Fibroblast of lung (primary cell): ENCODE measurements at regions not wholly inside any gene's neighbourhood (a gene's known extent, or its start where the extent isn't known, plus 50 kb on each side); places are given as distances from the start of the nearest gene placed in this dataset.

Experiments used
- DNase-seq, 2 donors: peaks; one replicate each; pipeline versions ENCODE4 v3.0.0 to v3.0.0-alpha.2; 2010; ENCODE audit warnings: low read depth in 2 of 2
- H2AFZ ChIP-seq: 2 replicates; pipeline ENCODE4 v1.5.1; 2012; ENCODE audit warnings: low read length, control low read depth, inconsistent platforms
- H3K27ac ChIP-seq: 2 replicates; pipeline ENCODE4 v1.5.1; 2011; ENCODE audit warnings: low read length, control low read depth; ENCODE audit not compliant: insufficient read depth
- H3K27me3 ChIP-seq: 2 replicates; pipeline ENCODE4 v1.5.1; 2011; ENCODE audit warnings: mild to moderate bottlenecking, low read length; ENCODE audit not compliant: control insufficient read depth, insufficient read depth
- H3K36me3 ChIP-seq: 2 replicates; pipeline ENCODE4 v1.5.1; 2011; ENCODE audit warnings: low read length; ENCODE audit not compliant: control insufficient read depth, insufficient read depth
- H3K4me1 ChIP-seq: 2 replicates; pipeline ENCODE4 v1.5.1; 2011; ENCODE audit warnings: low read length; ENCODE audit not compliant: control insufficient read depth, insufficient read depth; ENCODE audit errors: extremely low read depth
- H3K4me2 ChIP-seq: 2 replicates; pipeline ENCODE4 v1.5.1; 2011; ENCODE audit warnings: low read length, control low read depth; ENCODE audit not compliant: insufficient read depth; ENCODE audit errors: extremely low read depth
- H3K4me3 ChIP-seq, 4 experiments: fragments of 200-600 bp in 1 of 4; sonication (generic) in 1 of 4; replicated peaks in 1 of 4; 2 replicates each; pipeline ENCODE4 v1.5.1; 2011 to 2016; ENCODE audit warnings: low read length in 4 of 4, low read depth in 3 of 4, mild to moderate bottlenecking in 3 of 4, control low read depth in 2 of 4, inconsistent platforms in 1 of 4, mixed read lengths in 1 of 4; ENCODE audit not compliant: insufficient read depth in 1 of 4; ENCODE audit errors: control extremely low read depth in 1 of 4
- H3K79me2 ChIP-seq: 2 replicates; pipeline ENCODE4 v1.5.1; 2012; ENCODE audit warnings: mild to moderate bottlenecking, low read length, inconsistent platforms; ENCODE audit not compliant: control insufficient read depth, insufficient read depth
- H3K9ac ChIP-seq: 2 replicates; pipeline ENCODE4 v1.5.1; 2011; ENCODE audit warnings: mild to moderate bottlenecking, low read length, control low read depth; ENCODE audit not compliant: insufficient read depth
- H3K9me3 ChIP-seq: 2 replicates; pipeline ENCODE4 v1.5.1; 2012; ENCODE audit warnings: low read depth, low read length; ENCODE audit not compliant: control insufficient read depth, insufficient read depth
- H4K20me1 ChIP-seq: 2 replicates; pipeline ENCODE4 v1.5.1; 2011; ENCODE audit warnings: low read length; ENCODE audit not compliant: control insufficient read depth, insufficient read depth; ENCODE audit errors: extremely low read depth
- CTCF ChIP-seq, 2 donors: IDR thresholded peaks in 1 of 2; conservative IDR thresholded peaks in 1 of 2; 1 replicate in 1 of 2; 2 replicates in 1 of 2; pipeline ENCODE4 v1.5.1; 2011 to 2012; ENCODE audit warnings: low read length in 2 of 2, control low read depth in 1 of 2, inconsistent platforms in 1 of 2, low read depth in 1 of 2, mild to moderate bottlenecking in 1 of 2
- EZH2 ChIP-seq: IDR thresholded peaks from 2 replicates; pipeline ENCODE4 v1.5.1; 2012; ENCODE audit warnings: low read length, control low read depth, mild to moderate bottlenecking; ENCODE audit errors: missing control alignments

GRCh38 chr20:8077137-8077466, 55.0 kb upstream of the PLCB1 start:
- no peak overlapping the region for H3K27ac ChIP-seq
- no peaks in the 10 kb centered on the region for H4K20me1 ChIP-seq
- no peaks in the 10 kb centered on the region for H3K79me2 ChIP-seq
- no peak overlapping the region for H2AFZ ChIP-seq
- no peak overlapping the region for H3K9ac ChIP-seq
- H3K9me3 ChIP-seq = no peaks in the 10 kb centered on the region
- H3K4me1 ChIP-seq = peaks cover 3% of the 10 kb centered on the region
- TF ChIP-seq EZH2 (no peak), CTCF (conservative IDR thresholded peaks at IDR 0.05 in 1 of 2, IDR thresholded peaks at IDR 0.05 in 1 of 2; ENCODE audit: low read depth in 1 of 2, low read length in 2 of 2) (no peak)
- H3K4me3 ChIP-seq = no peak overlapping the region
- H3K4me2 ChIP-seq = no peak overlapping the region
- DNase-seq = peak in 1 of 2 donors; percentile 69
- H3K36me3 ChIP-seq = no peaks in the 10 kb centered on the region
- no peaks in the 10 kb centered on the region for H3K27me3 ChIP-seq

DNA sequence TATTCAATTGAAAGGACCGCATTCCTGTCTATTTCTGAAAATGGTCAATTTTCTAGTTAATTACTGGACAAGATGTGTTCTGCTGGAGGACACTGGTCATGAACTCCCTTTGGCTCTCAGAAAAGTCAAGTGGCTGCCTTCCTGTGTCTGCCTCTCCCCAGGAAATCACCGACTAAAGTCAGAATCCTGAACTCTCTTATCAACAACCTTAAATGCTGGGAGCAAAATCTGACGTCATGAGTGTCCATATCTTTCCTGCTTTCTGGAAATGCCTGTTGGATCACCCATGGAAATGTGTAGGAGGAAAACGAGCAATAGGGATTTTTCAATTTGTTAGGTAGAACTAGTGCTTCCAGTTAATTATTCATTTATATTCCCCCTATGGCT, 53.5 kb upstream of the PLCB1 start:
- Histone ChIP-seq H3K4me3 (no peak overlapping the region), H3K9me3 (no peaks in the 10 kb centered on the region), H3K9ac (no peak overlapping the region), H2AFZ (no peak overlapping the region), H3K79me2 (no peaks in the 10 kb centered on the region), H3K36me3 (no peaks in the 10 kb centered on the region), H4K20me1 (no peaks in the 10 kb centered on the region), H3K4me1 (no peaks in the 10 kb centered on the region), H3K27ac (no peak overlapping the region), H3K27me3 (no peaks in the 10 kb centered on the region), H3K4me2 (no peak overlapping the region)
- DNase-seq = no peak
- TF ChIP-seq CTCF (conservative IDR thresholded peaks at IDR 0.05 in 1 of 2, IDR thresholded peaks at IDR 0.05 in 1 of 2; ENCODE audit: low read depth in 1 of 2, low read length in 2 of 2) = no peak
- TF ChIP-seq EZH2 = no peak

DNA sequence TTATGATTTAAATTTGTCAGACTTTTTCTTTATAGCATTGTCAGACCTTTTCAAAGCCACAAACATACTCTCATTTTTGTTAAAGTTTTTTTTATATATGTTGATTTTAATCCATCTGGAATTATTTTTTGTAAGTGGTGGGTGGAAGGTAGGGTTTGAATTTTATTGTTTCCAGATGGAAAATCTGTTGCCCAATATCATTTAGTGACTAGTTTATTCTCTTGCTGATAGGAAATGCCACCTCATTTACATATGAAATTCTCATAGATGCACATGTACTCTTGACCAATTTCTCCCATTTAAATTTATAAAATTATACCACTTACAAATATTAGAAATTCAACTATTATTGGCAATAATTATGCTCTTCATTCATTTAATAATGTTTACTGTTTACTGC, 52.1 kb upstream of the PLCB1 start:
- no peak overlapping the region for H2AFZ ChIP-seq
- no peaks in the 10 kb centered on the region for H3K4me1 ChIP-seq
- no peak for TF ChIP-seq CTCF (conservative IDR thresholded peaks at IDR 0.05 in 1 of 2, IDR thresholded peaks at IDR 0.05 in 1 of 2; ENCODE audit: low read depth in 1 of 2, low read length in 2 of 2)
- no peak for TF ChIP-seq EZH2
- H3K27me3 ChIP-seq = no peaks in the 10 kb centered on the region
- H4K20me1 ChIP-seq = no peaks in the 10 kb centered on the region
- H3K36me3 ChIP-seq = no peaks in the 10 kb centered on the region
- H3K4me3 ChIP-seq = no peak overlapping the region
- no peak overlapping the region for H3K9ac ChIP-seq
- no peak overlapping the region for H3K4me2 ChIP-seq
- DNase-seq = no peak
- H3K27ac ChIP-seq = no peak overlapping the region
- no peaks in the 10 kb centered on the region for H3K79me2 ChIP-seq
- H3K9me3 ChIP-seq = no peaks in the 10 kb centered on the region
